LNCaP clone FGC (cell line): ENCODE measurements at regions not wholly inside any gene's neighbourhood (a gene's known extent, or its start where the extent isn't known, plus 50 kb on each side); places are given as distances from the start of the nearest gene placed in this dataset.

Experiments used
- DNase-seq: peaks from one replicate; pipeline ENCODE4 v3.0.0-alpha.2; 2011; ENCODE audit warnings: low read depth
- H3K4me3 ChIP-seq: 2 replicates; pipeline ENCODE4 v1.5.1; 2011; ENCODE audit warnings: mild to moderate bottlenecking, low read depth, low read length, control low read depth
- CTCF ChIP-seq: IDR thresholded peaks from 2 replicates; pipeline ENCODE4 v1.5.1; 2012; ENCODE audit warnings: mild to moderate bottlenecking; ENCODE audit not compliant: control insufficient read depth, insufficient read depth; ENCODE audit errors: extremely low read depth

- H3K4me3 ChIP-seq = no peak overlapping the region
- no peak for DNase-seq
- no peak for TF ChIP-seq CTCF
Measured at GRCh38 chr12:38016602-38017001, 300.0 kb upstream of the ALG10B start.

DNA sequence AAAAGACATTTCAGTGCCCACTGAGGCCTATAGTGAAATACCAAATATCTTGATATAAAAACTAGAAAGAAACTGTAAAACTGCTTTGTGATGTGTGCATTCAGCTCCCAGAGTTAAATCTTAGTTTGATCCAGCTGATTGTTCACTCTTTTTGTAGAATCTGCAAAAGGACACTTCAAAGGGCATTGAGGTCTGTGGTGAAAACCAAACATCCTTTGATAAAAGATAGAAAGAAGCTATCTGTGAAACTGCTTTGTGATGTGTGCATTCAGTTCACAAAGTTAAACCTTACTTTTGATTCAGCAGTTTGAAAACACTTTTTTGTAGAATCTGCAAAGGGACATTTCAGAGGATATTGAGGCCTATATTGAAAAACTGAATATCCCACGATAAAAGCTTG lies 290.7 kb upstream of the ALG10B start:
- no peak overlapping the region for H3K4me3 ChIP-seq
- no peak for TF ChIP-seq CTCF
- no peak for DNase-seq

DNA sequence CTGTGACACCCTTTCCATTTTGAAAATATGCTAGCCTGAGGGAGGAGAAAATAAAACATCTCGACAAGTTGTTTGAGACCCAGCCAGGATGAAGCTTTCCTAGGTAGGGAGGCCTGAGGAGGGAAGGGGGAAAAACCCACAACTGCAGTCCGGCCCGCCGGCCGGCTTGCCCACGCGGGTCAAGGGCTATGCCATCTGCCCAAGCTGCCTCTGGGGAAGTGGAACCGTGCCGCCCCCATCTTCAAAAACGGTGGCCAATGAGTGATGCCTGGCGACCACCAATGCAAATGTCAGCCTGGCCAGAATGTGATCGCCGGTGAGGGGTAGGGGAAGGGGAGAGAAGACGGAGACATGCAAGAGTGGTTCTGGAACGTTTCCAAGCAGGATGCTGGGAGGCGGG lies 263.5 kb upstream of the ALG10B start:
- H3K4me3 ChIP-seq = no peak overlapping the region
- no peak for DNase-seq
- TF ChIP-seq CTCF = no peak

DNA sequence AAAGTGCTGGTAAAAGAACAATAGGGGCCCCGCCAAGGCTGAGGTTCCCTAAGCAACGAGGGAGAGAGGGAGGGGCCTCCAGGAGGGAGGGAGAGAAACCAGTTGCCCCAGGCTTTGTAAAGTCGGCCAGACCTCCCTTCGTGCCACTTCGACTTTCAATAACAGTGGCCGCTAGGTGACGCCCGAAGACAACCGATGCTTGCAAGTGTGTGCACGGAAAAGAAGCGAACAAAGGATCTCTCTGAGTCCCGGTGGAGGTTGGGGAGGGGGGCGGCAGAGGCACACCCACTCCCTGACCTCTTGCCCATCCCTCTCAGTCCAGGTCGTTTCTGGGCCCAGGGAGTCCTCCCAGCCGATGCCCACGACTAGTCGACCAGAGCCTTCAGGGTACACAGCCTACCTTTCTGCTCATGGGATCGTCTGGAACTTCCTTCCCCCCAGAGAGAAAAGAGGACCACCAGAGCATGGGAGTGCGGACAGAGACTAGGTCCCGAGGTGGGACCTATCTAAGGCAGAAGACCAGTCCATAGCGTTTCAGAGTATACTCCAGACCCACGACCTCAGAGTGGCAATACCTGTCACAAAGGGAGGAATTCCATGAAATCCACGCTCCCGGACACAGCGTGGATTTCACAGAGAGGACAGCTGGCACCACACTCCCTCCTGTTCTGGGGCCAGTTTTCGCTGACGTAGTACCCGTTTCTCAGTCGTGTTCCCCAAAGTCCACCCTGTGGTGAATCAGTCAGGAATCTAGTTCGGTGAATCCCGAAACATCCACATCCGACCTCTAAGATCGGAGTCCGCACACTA lies 262.7 kb upstream of the ALG10B start:
- TF ChIP-seq CTCF = peak; percentile 97
- H3K4me3 ChIP-seq = peak overlapping the region; percentile 48
- peak; percentile 71 for DNase-seq

DNA sequence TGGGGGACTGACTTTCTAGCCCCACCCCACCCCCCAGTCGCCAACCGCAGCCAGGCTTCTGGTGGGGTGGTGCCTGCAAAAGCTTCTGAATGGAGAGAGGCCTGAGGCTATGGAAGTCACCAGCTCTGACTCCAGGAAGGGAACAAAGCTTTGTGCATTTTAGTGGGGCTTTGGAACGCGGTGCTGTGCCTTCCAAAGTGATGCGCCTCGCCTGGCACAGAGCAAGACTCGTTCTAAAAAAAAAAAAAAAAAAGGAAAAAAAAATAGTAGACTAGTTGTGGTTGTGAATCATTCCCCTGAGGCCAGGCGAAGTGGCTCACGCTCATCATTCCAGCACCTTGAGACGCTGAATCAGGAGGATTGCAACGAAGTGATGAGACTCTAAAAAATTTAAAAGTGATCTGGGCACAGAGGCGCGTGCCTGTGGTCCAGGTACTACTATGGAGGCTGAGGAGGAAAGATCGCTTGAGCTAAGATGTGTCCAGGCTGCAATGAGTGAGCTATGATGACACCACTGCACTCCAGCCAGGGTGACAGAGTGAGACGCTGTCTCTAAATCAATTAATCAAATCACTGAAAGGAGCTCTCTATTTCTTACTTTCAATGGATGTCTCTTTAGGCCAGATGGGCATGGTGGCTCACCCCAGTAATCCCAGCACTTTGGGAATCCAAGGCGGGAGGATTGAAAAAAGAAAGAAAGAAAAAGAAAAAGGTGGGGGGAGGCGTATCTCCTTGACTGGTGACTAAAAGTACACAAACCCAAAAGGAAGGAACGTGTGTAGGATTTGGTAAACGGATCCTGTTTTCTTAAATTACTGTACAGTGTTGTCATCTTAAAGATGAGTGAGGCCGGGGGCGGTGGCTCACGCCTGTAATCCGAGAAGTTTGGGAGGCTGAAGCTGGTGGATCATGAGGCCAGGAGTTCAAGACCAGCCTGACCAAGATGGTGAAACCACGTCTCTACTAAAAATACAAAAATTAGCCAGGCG lies 259.6 kb upstream of the ALG10B start:
- DNase-seq = no peak

GRCh38 chr12:38099686-38100085 lies 216.9 kb upstream of the ALG10B start:
- no peak for TF ChIP-seq CTCF
- DNase-seq = no peak
- no peak overlapping the region for H3K4me3 ChIP-seq

More for the DNA sequence above, 259.6 kb upstream of the ALG10B start:
- TF ChIP-seq CTCF = no peak
- H3K4me3 ChIP-seq = no peak overlapping the region
